ENCODE measurements at regions not wholly inside any gene's neighbourhood (a gene's known extent, or its start where the extent isn't known, plus 50 kb on each side); places are given as distances from the start of the nearest gene placed in this dataset.

- TF ChIP-seq POLR2A (IDR thresholded peaks at IDR 0.05) (no peak), POLR2AphosphoS5 (IDR thresholded peaks at IDR 0.05) (no peak)
Measured at GRCh38 chr2:100673691-100674485, 111.1 kb downstream of the PDCL3 start.

All from suprapubic skin (tissue), 4 donors.